HG03108 (cell line): ENCODE measurements at regions not wholly inside any gene's neighbourhood (a gene's known extent, or its start where the extent isn't known, plus 50 kb on each side); places are given as distances from the start of the nearest gene placed in this dataset.
"Not testable (repeated sequence)": the region's sequence is repeated elsewhere in the genome, so short reads cannot be mapped to it uniquely, and the experiment has no call there.

Experiments used
- ATAC-seq: cut with Tn5 transposase; IDR thresholded peaks from one replicate; pipeline ENCODE4 v1.9.1; 2021; ENCODE audit warnings: moderate library complexity; ENCODE audit not compliant: unreplicated experiment

DNA sequence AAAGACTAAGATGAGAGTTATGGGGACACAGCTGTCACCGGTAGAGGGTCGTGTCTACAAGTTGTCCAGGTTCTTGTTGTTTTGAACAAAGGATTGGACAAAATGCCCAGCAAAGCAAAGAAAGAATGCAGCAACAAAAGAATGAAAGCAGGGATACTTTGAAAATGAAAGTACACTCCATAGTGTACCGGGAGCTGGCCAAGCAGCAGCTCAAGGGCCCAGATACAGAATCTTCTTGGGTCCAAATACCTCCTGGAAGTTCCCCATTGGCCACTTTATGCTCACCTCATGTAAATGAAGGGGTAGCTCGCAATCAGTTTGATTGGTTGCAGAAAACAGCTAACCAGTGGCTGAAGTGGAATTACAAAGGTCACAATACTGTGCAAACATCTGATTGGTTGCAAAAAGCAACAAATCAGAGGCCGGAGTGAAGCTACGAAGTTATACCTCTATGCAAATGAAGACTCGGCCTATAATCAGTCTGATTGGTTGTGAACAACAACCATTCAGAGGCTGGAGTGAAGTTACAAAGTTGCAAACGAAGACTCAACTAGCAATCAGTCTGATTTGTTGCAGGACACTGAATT, 474.9 kb upstream of the TMEFF2 start:
- ATAC-seq: no peak

DNA sequence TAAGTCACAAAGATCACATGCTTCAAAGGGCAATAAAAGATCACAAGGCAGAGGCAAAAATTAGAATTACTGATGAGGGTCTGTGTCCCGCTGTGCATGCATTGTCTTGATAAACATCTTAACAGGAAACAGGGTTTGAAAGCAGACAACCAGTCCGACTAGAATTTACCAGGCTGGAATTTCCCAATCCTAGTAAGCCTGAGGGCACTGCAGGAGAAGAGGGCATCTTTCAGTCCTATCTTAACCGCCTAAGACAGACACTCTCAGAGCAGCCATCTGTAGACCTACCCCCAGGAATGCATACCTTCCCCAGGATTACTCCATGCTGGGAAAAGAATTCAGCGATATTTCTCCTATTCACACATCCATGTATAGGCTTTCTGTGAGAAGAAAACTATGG, 465.8 kb upstream of the TMEFF2 start:
- not testable (repeated sequence) for ATAC-seq

DNA sequence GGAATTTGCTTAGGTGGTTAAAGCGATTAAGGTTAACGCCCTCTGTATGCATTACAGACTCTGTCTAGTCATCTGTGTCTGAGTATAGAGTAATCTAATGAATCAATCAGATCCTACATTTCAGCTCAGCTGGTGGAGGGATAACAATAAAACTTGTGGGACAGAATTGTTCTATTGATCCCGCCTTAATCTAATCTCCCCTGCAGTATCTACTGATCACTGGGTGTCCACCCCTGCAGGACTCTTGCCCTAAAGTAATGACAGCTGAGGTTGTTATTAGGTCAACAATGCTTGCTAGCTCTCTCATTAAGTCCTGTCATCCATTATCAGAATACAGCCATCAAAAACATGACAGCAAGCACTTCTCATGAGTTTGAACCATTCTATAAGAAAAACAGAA, 462.6 kb upstream of the TMEFF2 start:
- ATAC-seq: no peak

DNA sequence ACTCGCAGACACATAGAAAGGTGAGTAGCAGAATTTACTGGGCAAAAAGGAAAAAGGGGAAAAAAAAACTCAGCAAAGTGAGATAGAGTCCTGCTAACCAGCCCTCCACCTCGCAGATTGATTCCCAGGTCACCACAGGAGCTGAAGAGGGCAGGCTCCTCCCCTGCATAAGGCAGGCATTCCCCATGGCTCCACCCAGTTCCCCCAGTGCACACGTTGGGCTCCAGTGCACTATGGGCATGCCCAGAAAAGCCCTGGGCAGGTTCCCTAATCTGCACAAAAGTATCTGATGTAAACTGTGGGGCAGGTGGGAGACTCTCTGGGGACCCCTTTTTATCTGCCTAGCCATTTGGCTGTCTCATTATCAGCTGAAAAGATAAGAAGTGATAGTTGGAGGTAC, 461.2 kb upstream of the TMEFF2 start:
- ATAC-seq: no peak

DNA sequence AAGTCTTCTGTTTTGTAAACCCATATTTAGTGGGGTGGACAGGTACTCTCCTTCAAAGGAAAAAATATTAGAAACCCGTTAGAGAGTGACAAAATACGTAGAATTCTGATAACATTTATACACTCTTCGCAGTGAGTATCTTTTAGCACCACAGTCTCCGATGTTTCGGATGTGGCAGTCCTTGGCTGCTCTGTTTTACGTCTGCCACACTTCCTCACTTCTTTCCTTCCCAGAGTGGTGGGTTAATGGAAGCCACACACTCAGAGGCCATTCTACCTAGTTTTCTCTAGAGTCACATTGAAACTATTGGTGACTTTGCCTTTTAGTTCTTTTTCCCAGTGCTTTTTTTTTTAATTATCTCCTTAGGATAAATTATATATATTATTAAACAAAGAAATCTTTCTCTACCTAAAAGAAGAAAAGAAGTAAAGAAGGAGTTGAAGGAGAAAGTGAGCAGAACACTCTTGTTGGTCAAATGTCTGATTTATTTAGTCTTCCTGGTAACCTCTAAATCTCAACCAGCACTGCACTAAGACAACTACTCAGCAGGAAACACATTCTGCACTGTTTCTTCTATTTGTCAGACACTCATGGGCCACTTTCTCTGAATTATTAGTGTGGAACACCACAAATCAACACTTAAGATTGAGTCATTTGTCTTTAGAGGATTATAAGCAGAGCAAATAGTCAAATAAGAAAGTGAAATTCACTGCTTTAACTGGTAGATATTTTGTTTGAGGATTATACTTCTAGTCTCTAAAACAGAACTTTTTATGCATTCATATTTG, 451.3 kb upstream of the TMEFF2 start:
- ATAC-seq: no peak

DNA sequence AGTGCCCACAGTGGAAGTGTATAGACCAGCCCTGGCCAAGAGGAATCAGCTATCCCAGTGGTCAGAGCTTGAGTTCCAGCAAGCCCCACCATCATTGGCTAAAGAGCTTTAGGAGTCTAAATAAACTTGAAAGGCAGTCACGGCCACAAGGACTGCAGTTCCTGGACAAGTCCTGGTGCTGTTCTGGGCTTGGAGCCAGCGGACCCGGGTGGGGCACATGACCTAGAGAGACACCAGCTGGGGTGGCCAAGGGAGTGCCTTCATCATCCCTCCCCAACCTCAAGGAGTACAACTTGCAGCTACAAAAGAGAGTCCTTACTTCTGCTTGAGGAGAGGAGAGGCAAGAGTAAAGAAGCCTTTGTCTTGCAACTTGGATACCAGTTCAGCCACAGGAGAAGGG, 439.8 kb upstream of the TMEFF2 start:
- no peak for ATAC-seq

DNA sequence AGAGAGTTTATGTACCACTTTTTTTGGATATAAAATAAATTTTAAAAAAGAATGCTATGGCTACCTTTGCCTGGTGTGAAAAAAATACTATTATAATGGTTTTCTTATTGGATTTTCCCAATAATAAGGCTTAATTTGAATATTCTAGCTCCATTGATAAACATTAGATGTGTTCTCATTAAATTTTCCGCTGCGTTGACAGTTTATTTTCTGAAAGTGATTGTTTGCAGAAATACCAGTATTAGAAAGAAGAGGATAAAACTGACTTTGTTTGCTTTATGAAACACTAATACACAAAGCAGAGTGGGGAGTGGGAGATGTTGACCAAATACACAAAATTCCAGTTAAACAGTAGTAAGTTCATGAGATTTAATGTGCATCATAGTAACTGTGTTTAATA, 433.3 kb upstream of the TMEFF2 start:
- ATAC-seq: no peak

DNA sequence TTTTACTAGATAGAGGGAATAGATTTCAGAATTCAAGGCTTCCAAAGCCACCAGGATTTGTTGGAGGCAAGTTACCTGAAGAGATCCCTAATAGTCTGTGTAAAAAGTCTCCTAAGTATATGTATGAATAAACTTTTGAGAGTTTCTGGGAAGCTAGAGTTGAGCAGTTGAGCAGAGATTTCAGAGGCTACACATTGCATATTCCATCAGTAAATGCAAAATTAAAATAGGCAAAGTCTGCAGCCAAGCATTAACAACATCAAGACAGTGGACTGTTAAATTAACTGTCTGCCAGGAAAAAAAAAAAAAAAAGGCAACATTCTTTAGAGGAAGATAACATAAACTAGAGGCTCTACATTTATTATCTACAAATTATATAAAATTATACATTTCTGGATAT, 420.4 kb upstream of the TMEFF2 start:
- no peak for ATAC-seq

DNA sequence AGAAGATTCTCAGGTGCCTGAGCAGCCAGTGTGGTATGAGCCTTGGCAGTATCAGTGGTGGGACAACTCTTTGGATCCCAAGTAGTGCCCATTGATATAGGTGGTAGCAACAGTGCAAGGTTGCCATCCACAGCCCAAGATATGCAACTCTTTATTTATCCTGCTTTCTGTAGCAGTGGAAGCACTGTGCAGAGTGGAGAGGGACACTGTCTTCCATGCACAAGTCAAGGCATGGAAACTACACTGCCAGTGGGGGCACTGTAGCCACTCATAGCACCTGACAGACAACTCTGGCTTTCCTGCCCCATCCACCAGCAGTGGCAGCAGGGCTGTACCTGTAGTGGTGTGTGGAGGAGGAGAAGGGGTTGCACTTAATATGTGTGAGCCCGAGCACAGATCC, 409.6 kb upstream of the TMEFF2 start:
- no peak for ATAC-seq

DNA sequence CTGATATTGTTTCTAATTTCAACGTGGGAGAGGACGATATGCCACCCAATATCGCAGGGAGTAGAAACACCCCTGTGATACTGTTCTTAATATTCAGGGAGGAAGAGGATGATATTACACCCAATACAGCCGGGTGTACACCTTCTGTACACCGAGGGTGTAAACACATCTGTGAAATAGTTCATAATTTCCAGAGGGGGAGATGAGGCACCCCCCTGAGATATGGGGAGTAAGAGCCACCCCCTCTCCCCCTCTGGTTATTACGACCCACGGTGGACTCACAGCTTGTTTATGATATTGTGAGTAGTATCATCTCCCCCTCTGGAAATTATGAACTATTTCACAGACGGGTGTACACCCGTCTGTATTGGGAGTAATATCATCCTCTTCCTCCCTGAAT, 403.9 kb upstream of the TMEFF2 start:
- ATAC-seq: not testable (repeated sequence)

DNA sequence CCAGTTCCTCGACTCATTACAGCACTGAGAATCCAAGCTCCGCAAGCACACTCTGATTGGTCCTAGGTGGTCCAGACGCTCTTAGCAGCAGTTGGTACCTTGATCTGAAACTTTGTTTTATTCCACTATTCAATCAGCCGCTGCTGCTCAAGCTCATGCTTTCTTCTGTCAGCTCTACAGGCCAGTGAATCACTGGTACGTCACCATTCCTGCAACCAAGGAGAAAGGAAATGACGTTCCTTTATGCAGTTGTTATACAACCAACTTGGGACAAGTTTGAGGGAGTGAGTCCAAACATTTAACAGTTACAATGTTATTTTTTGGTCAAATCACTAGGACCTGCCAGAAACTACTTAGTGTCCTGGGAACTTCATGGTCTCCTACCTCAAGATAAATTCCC, 398.8 kb upstream of the TMEFF2 start:
- ATAC-seq: no peak

DNA sequence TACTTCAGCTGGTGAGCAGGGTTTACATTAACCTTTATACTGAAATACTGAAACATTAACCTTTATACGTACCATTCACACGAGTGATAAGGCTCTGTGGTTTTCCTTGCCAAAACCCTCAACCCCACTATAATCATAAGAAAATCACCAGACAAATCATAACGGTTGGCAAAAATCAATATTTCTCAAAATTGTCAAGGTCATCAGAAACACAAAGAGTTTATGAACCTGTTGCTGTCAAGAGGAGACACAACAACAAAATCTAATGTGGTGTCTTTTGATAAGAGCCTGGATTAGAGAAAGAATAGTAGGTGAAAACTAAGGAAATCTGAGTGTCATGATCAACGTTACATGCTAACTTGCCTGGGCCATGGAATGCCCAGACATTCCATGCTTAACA, 396.9 kb upstream of the TMEFF2 start:
- ATAC-seq: no peak

DNA sequence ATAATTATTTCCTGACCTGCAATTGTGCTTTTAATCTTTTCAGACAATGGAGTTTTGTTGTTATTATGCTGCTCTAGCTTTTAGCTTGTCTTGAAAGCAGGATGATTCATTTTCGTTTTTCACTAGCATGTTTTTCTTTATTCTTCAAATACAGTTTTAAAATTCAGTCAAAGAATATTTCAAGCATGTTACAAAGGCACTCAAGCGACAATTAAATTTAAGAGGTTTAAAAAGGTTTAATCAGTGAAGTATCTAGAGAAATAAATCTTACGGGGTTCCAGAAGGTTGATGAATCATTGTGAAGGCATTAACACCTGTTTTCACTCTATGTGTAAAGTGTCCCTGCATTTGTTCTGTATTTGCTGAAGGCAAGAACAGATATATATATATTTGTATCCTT, 390.7 kb upstream of the TMEFF2 start:
- ATAC-seq: no peak

DNA sequence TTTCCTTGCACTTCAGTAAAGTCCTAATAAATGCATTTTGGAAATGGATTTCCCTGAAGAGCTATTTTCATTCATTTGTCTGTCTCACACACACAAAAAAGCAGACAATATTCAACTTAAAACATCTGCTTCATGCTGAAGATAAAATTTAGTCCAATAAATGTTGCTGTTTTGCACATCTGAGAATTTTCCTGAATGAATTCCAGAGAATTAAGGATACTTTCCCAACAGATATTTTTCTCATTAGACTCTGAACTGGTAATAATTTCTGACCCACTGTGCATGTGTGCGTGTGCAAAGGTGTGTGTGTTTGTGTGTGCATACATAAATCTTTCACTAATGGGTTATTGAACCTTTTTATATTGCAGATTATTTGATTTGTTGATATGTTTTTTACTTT, 390.2 kb upstream of the TMEFF2 start:
- no peak for ATAC-seq

DNA sequence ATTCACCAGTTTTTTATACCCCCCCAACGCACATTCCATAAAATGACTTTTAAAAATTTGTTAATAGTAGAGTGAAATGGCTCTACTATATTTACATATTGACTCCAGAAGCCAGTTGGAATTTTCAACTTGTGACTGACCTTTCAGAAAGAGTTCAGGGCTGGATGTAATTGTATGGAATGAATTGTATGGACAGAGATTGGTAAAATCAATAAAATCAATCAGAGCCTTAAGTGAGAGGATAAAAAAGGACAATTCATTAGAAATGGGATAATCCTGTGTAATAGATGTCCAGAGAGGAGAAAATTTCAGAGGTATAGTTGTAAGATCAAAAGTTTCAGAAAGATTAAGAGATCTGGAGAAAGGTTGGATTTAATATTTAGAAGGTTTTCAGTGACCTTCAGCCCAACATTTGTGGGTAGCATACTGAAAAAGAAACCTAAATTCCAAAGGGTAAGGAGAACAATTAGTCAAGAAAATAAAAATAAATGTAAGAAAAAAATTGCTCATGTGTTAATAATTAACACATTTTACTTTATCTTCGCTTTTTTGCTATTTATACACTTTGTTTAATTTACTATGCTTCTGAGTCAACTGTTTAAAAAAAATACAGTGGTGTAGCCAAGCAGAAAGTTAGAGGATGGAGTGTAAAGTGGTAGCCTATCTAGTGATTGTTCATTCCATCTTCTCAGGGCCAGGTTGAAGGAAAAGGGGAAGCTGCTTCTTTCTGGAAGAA, 385.4 kb upstream of the TMEFF2 start:
- ATAC-seq: no peak

DNA sequence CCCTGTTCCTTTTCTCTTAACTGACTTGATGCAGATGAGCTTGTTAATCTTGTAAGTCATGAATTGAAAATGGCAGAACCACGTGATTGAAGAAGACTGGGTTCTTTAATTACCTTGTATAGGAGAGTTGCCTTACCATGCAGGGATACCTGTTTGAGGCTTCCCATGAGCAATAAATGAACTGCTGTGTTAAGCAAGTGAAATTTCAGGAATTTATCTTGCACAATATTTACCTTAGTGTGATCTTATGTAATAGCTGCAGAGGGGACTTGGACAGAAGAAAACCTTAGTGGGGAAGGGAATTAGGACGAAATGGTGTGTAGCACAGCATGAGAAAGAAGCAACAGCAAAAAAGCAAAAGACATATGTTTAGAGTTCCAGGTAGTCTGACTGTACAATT, 384.0 kb upstream of the TMEFF2 start:
- no peak for ATAC-seq

DNA sequence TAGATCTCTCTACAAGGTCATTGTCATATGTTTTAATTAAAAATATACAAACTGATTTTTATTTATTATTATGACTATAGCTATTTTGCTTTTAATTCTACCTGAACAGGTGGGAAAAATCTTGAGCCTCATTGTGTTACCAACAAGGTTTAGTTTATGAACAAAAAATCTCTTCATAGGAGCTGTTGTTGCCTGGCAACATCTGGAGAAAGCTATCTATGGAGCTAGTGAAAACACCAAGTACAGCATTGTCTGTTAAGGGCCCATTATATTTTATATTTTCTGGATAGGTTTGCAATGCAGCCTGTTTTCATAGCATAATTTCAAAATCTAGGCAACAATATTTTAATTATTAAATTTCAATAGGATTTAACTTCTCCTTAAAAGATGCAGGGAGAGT, 383.0 kb upstream of the TMEFF2 start:
- no peak for ATAC-seq

DNA sequence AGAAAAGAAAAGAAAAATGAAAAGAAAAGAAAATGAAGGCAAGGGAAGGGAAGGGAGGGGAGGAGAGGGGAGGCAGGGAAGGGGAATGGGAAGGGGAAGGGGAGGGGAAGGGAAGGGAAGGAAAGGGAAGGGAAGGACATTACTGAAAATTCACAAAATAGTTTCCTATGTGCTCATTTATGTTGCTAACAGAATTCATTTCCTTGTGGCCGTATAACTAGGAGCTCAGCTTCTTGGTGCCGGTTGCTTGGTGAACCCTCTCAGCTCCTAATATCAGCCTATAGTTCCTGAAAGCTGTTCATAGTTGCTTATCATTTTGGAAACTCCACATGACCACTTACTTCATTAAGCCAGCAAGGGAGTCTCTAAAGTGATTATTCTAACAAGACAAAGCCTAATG, 379.8 kb upstream of the TMEFF2 start:
- no peak for ATAC-seq

DNA sequence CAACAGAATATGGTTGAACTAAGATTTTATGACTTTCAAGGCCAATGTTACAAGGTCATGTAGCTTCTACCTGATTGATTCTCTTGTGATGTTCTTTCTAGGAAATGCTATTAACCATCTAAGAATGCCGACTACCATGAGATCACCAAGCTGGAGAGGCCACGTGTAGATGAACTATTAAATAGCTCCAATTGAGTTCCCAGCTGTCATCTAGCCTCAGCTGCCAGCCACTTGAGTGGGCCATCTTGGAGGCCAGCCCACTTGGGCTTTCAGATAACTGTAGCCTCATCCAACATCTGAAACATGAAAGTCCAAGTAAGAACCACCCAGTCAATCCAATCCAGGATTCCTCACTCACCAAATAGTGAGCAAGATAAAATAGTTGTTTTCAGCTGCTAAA, 376.9 kb upstream of the TMEFF2 start:
- no peak for ATAC-seq

DNA sequence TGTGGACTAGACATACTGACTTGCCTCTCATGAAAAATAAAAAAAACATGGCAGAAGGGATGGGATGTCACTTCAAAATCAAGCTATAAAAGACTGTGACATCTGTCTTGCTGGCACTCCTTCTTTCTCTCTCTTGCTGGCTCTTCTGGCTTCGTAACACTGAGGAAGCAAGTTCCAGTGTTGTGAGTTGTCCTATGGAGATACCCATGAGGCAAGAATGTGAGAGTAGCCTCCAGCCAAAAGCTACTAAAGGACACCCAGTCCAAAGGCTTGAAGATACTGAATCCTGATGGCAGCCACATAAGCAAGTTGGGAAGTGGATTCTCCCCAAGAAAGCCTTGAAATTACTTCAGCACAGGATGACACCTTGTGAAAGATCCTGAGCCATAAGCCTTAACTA, 376.1 kb upstream of the TMEFF2 start:
- no peak for ATAC-seq

DNA sequence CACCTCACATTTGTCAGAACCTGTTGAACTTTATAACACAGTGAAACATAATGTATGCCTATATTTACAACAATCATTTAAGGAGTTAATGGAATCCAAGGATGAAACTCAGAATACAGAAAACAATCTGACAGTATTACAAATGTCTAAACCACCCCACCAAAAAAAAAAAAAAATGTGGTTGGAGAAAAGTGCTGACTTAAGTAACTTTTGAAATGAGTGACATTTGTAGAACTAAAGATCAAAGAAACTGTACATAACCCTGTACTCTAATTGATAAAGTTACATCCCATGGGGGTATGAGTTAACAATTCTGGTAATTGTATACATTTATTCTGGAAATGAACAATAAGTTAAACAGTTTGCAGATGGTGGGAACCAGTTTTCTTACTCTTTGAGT, 372.1 kb upstream of the TMEFF2 start:
- no peak for ATAC-seq

DNA sequence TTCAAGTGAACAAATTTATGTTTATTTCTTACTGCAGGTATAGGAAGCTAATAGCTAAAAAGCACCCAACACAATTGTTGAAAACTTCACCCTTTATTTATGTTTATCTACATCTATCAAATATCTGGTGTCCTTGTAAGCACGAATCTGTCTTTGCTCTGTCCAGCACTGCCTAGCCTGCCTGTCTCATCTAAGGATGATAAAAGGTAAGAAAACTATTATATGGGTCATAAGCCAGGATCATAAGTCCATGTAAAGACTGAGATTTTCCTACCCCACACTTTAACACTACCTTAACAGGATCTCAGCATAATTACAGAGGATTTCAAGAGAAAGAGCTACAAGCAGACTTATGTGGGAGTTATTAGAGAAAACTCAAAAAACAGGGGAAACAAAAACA, 365.6 kb upstream of the TMEFF2 start:
- ATAC-seq: no peak
